ENCODE measurements at regions not wholly inside any gene's neighbourhood (a gene's known extent, or its start where the extent isn't known, plus 50 kb on each side); places are given as distances from the start of the nearest gene placed in this dataset.

DNA sequence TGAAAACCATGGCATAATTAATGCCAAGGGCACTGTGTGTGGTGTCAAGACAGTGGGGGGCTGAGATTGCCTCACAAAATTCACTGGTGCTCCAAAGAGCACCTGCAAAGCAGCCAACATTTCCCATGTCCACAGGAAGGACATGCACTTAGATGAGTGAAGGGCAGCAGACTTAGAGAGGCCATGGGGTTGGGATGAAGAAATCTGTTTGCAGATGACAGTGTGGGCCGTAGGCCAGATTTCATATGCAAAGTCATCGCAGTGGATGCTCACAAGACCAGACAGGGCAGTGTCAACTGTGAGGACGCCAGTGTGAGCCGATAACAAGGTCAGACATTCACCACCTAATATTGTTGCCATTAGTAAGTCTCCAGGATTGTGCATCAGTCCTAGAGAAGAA, 773.4 kb downstream of the EFNB2 start:
- TF ChIP-seq, protein P1, sequence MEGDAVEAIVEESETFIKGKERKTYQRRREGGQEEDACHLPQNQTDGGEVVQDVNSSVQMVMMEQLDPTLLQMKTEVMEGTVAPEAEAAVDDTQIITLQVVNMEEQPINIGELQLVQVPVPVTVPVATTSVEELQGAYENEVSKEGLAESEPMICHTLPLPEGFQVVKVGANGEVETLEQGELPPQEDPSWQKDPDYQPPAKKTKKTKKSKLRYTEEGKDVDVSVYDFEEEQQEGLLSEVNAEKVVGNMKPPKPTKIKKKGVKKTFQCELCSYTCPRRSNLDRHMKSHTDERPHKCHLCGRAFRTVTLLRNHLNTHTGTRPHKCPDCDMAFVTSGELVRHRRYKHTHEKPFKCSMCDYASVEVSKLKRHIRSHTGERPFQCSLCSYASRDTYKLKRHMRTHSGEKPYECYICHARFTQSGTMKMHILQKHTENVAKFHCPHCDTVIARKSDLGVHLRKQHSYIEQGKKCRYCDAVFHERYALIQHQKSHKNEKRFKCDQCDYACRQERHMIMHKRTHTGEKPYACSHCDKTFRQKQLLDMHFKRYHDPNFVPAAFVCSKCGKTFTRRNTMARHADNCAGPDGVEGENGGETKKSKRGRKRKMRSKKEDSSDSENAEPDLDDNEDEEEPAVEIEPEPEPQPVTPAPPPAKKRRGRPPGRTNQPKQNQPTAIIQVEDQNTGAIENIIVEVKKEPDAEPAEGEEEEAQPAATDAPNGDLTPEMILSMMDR (conservative IDR thresholded peaks at IDR 0.05 in 1 of 2, IDR thresholded peaks at IDR 0.05 in 1 of 2; ENCODE audit: low read depth in 1 of 2, low read length in 2 of 2) = no peak
- TF ChIP-seq EZH2 (IDR thresholded peaks at IDR 0.05; ENCODE audit: low read length, missing control alignments) = no peak
